KMS-11 (cell line): ENCODE measurements at regions not wholly inside any gene's neighbourhood (a gene's known extent, or its start where the extent isn't known, plus 50 kb on each side); places are given as distances from the start of the nearest gene placed in this dataset.

ENCODE experiments used
- H2AFZ ChIP-seq: fragments of 200-600 bp; sonication (generic); 2 replicates; pipeline ENCODE4 v1.6.1; 2016; ENCODE audit warnings: antibody characterized with exemption, mixed run types, low read depth
- H3K27ac ChIP-seq: fragments of 200-600 bp; sonication (generic); 2 replicates; pipeline ENCODE4 v1.6.1; 2016; ENCODE audit warnings: mild to moderate bottlenecking, mixed run types
- H3K27me3 ChIP-seq: fragments of 200-600 bp; sonication (generic); 2 replicates; pipeline ENCODE4 v1.6.1; 2017; ENCODE audit warnings: mild to moderate bottlenecking, low read depth, mixed run types, moderate library complexity; ENCODE audit not compliant: insufficient read depth
- H3K36me3 ChIP-seq: fragments of 200-600 bp; sonication (generic); 2 replicates; pipeline ENCODE4 v1.6.1; 2017; ENCODE audit warnings: mild to moderate bottlenecking, mixed run types; ENCODE audit not compliant: insufficient read depth
- H3K4me1 ChIP-seq: fragments of 200-600 bp; sonication (generic); 2 replicates; pipeline ENCODE4 v1.6.1; 2016; ENCODE audit warnings: mild to moderate bottlenecking, low read depth, mixed run types; ENCODE audit not compliant: poor library complexity, severe bottlenecking
- H3K4me2 ChIP-seq: fragments of 200-600 bp; sonication (generic); 2 replicates; pipeline ENCODE4 v1.7.0; 2016; ENCODE audit warnings: mild to moderate bottlenecking, mixed run types
- H3K4me3 ChIP-seq: fragments of 200-600 bp; sonication (generic); IDR thresholded peaks from 2 replicates; pipeline ENCODE4 v1.6.1; 2017; ENCODE audit warnings: low read depth, low read length, mixed read lengths; ENCODE audit not compliant: insufficient read depth
- H3K79me2 ChIP-seq: fragments of 200-600 bp; sonication (generic); 2 replicates; pipeline ENCODE4 v1.6.1; 2016; ENCODE audit warnings: low read depth, mixed run types; ENCODE audit not compliant: insufficient read depth
- H3K9ac ChIP-seq: fragments of 200-600 bp; sonication (generic); 2 replicates; pipeline ENCODE4 v1.6.1; 2016; ENCODE audit warnings: mild to moderate bottlenecking, mixed run types
- H4K20me1 ChIP-seq: fragments of 200-600 bp; sonication (generic); 2 replicates; pipeline ENCODE4 v1.6.1; 2016; ENCODE audit warnings: mild to moderate bottlenecking, mixed run types; ENCODE audit not compliant: insufficient read depth
- CTCF ChIP-seq: fragments of 200-600 bp; sonication (generic); conservative IDR thresholded peaks from 2 replicates; pipeline ENCODE4 v1.6.1; 2017; ENCODE audit warnings: low read depth, mild to moderate bottlenecking, antibody characterized with exemption, low read length, moderate library complexity, mixed read lengths

GRCh38 chr12:29883941-29884554 is 100.3 kb upstream of the TMTC1 start:
- Histone ChIP-seq H3K9ac (no peak overlapping the region), H3K36me3 (no peaks in the 10 kb centered on the region), H3K27me3 (no peaks in the 10 kb centered on the region), H3K4me3 (no peak overlapping the region), H3K27ac (no peak overlapping the region), H4K20me1 (no peaks in the 10 kb centered on the region), H3K4me1 (no peaks in the 10 kb centered on the region), H3K4me2 (no peak overlapping the region), H2AFZ (no peak overlapping the region), H3K79me2 (no peaks in the 10 kb centered on the region)
- no peak for TF ChIP-seq CTCF

GRCh38 chr12:29883525-29883924 is 99.8 kb upstream of the TMTC1 start:
- no peak overlapping the region for H3K9ac ChIP-seq
- no peaks in the 10 kb centered on the region for H3K4me1 ChIP-seq
- no peaks in the 10 kb centered on the region for H3K27me3 ChIP-seq
- no peak overlapping the region for H3K27ac ChIP-seq
- no peaks in the 10 kb centered on the region for H3K79me2 ChIP-seq
- H2AFZ ChIP-seq: no peak overlapping the region
- H3K36me3 ChIP-seq: no peaks in the 10 kb centered on the region
- no peak overlapping the region for H3K4me3 ChIP-seq
- H3K4me2 ChIP-seq: no peak overlapping the region
- no peaks in the 10 kb centered on the region for H4K20me1 ChIP-seq
- TF ChIP-seq CTCF: no peak

GRCh38 chr12:29882846-29883245 is 99.1 kb upstream of the TMTC1 start:
- Histone ChIP-seq H3K36me3 (no peaks in the 10 kb centered on the region), H3K4me1 (no peaks in the 10 kb centered on the region), H3K4me3 (no peak overlapping the region), H2AFZ (no peak overlapping the region), H3K9ac (no peak overlapping the region), H3K27ac (no peak overlapping the region), H3K4me2 (no peak overlapping the region), H3K27me3 (no peaks in the 10 kb centered on the region), H4K20me1 (no peaks in the 10 kb centered on the region), H3K79me2 (no peaks in the 10 kb centered on the region)
- no peak for TF ChIP-seq CTCF

DNA sequence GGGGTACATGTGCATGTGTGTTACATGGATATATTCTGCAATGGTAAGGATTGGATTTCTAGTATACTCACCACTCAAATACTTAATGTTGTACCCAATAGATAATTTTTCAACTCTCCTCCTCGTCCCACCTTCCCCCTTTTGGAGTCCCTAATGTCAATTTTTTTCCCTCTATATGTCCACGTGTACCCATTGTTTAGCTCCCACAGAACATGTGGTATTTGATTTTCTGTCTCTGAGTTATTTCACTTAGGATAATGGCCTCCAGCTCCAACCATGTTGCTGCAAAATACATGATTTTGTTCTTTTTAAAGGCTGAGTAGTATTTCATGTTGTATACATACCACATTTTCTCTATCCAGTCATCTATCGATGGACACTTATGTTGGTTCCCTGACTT is 97.2 kb upstream of the TMTC1 start:
- no peak for TF ChIP-seq CTCF

More for the DNA sequence above, 97.2 kb upstream of the TMTC1 start:
- Histone ChIP-seq H3K4me2 (no peak overlapping the region), H3K36me3 (no peaks in the 10 kb centered on the region), H2AFZ (no peak overlapping the region), H3K9ac (no peak overlapping the region), H3K79me2 (no peaks in the 10 kb centered on the region), H3K27ac (no peak overlapping the region), H3K4me1 (no peaks in the 10 kb centered on the region), H4K20me1 (no peaks in the 10 kb centered on the region), H3K4me3 (no peak overlapping the region), H3K27me3 (no peaks in the 10 kb centered on the region)
